ENCODE measurements at regions not wholly inside any gene's neighbourhood (a gene's known extent, or its start where the extent isn't known, plus 50 kb on each side); places are given as distances from the start of the nearest gene placed in this dataset.

DNA sequence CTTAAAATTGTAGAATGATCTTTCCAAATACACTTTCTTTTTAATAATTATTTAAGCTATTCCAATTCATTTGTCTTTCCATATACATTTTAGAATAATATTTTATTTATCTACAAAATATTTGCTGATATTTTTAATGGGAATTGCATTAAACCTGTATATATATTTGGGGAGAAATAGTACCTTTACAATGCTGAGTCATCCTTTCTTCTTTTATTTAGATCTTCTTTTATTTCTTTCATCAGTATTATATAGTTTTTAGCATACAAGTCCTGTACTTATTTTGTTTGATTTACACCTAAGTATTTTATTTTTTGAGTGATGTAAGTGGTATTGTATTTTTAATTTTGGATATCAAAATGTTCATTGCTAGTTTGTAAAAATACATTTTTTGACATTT is 639.5 kb upstream of the GOT2 start:
- TF ChIP-seq POLR2A (IDR thresholded peaks at IDR 0.05; ENCODE audit: low read depth, low read length) (no peak), TAF1 (IDR thresholded peaks at IDR 0.05; ENCODE audit: borderline replicate concordance, low read depth, low read length) (no peak)

Measured in GM12892 (cell line).